H9 (cell line): ENCODE measurements at regions not wholly inside any gene's neighbourhood (a gene's known extent, or its start where the extent isn't known, plus 50 kb on each side); places are given as distances from the start of the nearest gene placed in this dataset.

ENCODE experiments used
- DNase-seq: peaks from one replicate; pipeline ENCODE4 v3.0.0-alpha.2; 2017
- H2AFZ ChIP-seq: one replicate; pipeline ENCODE4 v1.6.1; 2013; ENCODE audit warnings: mild to moderate bottlenecking, low read length, control low read depth, moderate library complexity
- H2AK5ac ChIP-seq: 2 replicates; pipeline ENCODE4 v1.6.1; 2013; ENCODE audit warnings: low read length, control low read depth, mixed read lengths; ENCODE audit not compliant: insufficient read length
- H2BK120ac ChIP-seq: one replicate; pipeline ENCODE4 v1.6.1; 2013; ENCODE audit warnings: low read depth, mild to moderate bottlenecking, low read length, control low read depth, inconsistent platforms; ENCODE audit not compliant: poor library complexity, severe bottlenecking
- H2BK12ac ChIP-seq: 2 replicates; pipeline ENCODE4 v1.6.1; 2013; ENCODE audit warnings: low read length, control low read depth, mixed read lengths, low read depth; ENCODE audit not compliant: insufficient read length
- H2BK15ac ChIP-seq: 2 replicates; pipeline ENCODE4 v1.6.1; 2013; ENCODE audit warnings: low read depth, low read length, control low read depth
- H2BK20ac ChIP-seq: one replicate; pipeline ENCODE4 v1.6.1; 2013; ENCODE audit warnings: low read depth, mild to moderate bottlenecking, low read length, control low read depth, inconsistent platforms; ENCODE audit not compliant: poor library complexity, severe bottlenecking
- H2BK5ac ChIP-seq: 2 replicates; pipeline ENCODE4 v1.6.1; 2013; ENCODE audit warnings: low read length, control low read depth, mixed read lengths; ENCODE audit not compliant: insufficient read length
- H3K14ac ChIP-seq: 2 replicates; pipeline ENCODE4 v1.6.1; 2013; ENCODE audit warnings: low read length, control low read depth; ENCODE audit not compliant: insufficient read depth
- H3K18ac ChIP-seq: 2 replicates; pipeline ENCODE4 v1.6.1; 2013; ENCODE audit warnings: low read depth, mild to moderate bottlenecking, mixed read lengths, low read length, control low read depth; ENCODE audit not compliant: insufficient read length
- H3K23ac ChIP-seq: 2 replicates; pipeline ENCODE4 v1.6.1; 2013; ENCODE audit warnings: low read length, control low read depth, mixed read lengths, low read depth; ENCODE audit not compliant: insufficient read length
- H3K23me2 ChIP-seq: 2 replicates; pipeline ENCODE4 v1.6.1; 2013; ENCODE audit warnings: low read depth, mild to moderate bottlenecking, mixed read lengths, low read length, control low read depth; ENCODE audit not compliant: insufficient read length, poor library complexity, severe bottlenecking
- H3K27ac ChIP-seq: 2 replicates; pipeline ENCODE4 v1.5.1; 2013; ENCODE audit warnings: low read length, control low read depth, mixed read lengths, low read depth; ENCODE audit not compliant: insufficient read length
- H3K27me3 ChIP-seq: 2 replicates; pipeline ENCODE4 v1.6.1; 2013; ENCODE audit warnings: low read length, control low read depth, inconsistent platforms; ENCODE audit not compliant: insufficient read depth
- H3K4ac ChIP-seq: 2 replicates; pipeline ENCODE4 v1.6.1; 2013; ENCODE audit warnings: low read depth, mild to moderate bottlenecking, control low read depth, inconsistent platforms, low read length, moderate library complexity
- H3K4me1 ChIP-seq: 2 replicates; pipeline ENCODE4 v1.6.1; 2013; ENCODE audit warnings: low read length, control low read depth, inconsistent platforms; ENCODE audit not compliant: insufficient read depth
- H3K4me2 ChIP-seq: 2 replicates; pipeline ENCODE4 v1.6.1; 2013; ENCODE audit warnings: low read length, control low read depth, mixed read lengths; ENCODE audit not compliant: insufficient read length, insufficient read depth
- H3K56ac ChIP-seq: 2 replicates; pipeline ENCODE4 v1.6.1; 2013; ENCODE audit warnings: low read depth, mild to moderate bottlenecking, mixed read lengths, low read length, control low read depth; ENCODE audit not compliant: insufficient read length
- H3K79me1 ChIP-seq: 2 replicates; pipeline ENCODE4 v1.6.1; 2013; ENCODE audit warnings: low read depth, mild to moderate bottlenecking, moderate library complexity, low read length, control low read depth, inconsistent platforms; ENCODE audit not compliant: insufficient read depth, poor library complexity, severe bottlenecking
- H3K79me2 ChIP-seq: 2 replicates; pipeline ENCODE4 v1.6.1; 2013; ENCODE audit warnings: low read length, control low read depth, inconsistent platforms; ENCODE audit not compliant: insufficient read depth
- H3K9ac ChIP-seq: 2 replicates; pipeline ENCODE4 v1.6.1; 2013; ENCODE audit warnings: low read length, control low read depth, mixed read lengths; ENCODE audit not compliant: insufficient read length; ENCODE audit errors: extremely low read depth
- H3K9me3 ChIP-seq: one replicate; pipeline ENCODE4 v1.6.1; 2013; ENCODE audit warnings: low read depth, low read length, inconsistent platforms; ENCODE audit not compliant: control insufficient read depth
- H3T11ph ChIP-seq: one replicate; pipeline ENCODE4 v1.6.1; 2013; ENCODE audit warnings: mild to moderate bottlenecking, low read length, control low read depth, inconsistent platforms
- H4K20me1 ChIP-seq: one replicate; pipeline ENCODE4 v1.6.1; 2013; ENCODE audit not compliant: control insufficient read depth, insufficient read length, insufficient read depth
- H4K5ac ChIP-seq: 2 replicates; pipeline ENCODE4 v1.6.1; 2013; ENCODE audit warnings: low read depth, mild to moderate bottlenecking, mixed read lengths, low read length, control low read depth; ENCODE audit not compliant: insufficient read length
- H4K8ac ChIP-seq: replicated peaks from 2 replicates; pipeline ENCODE4 v1.6.1; 2013; ENCODE audit warnings: low read length, control low read depth, mixed read lengths, low read depth; ENCODE audit not compliant: insufficient read length
- H4K91ac ChIP-seq: 2 replicates; pipeline ENCODE4 v1.6.1; 2013; ENCODE audit warnings: low read depth, mild to moderate bottlenecking, moderate library complexity, mixed read lengths, low read length, control low read depth; ENCODE audit not compliant: insufficient read length
- H3K27ac Mint-ChIP-seq, 3 experiments: 2 replicates in 2 of 3; 3 replicates in 1 of 3; pipeline ENCODE4 v1.8.0; 2020 to 2021; ENCODE audit warnings: mixed read lengths in 3 of 3, mild to moderate bottlenecking in 1 of 3, moderate library complexity in 1 of 3
- H3K27me3 Mint-ChIP-seq: 2 replicates; pipeline ENCODE4 v1.8.0; 2021; ENCODE audit warnings: low read depth, mild to moderate bottlenecking, moderate library complexity, mixed read lengths
- H3K36me3 Mint-ChIP-seq, 3 experiments: 2 replicates in 2 of 3; 3 replicates in 1 of 3; pipeline ENCODE4 v1.8.0; 2020 to 2021; ENCODE audit warnings: low read depth in 3 of 3, mixed read lengths in 3 of 3; ENCODE audit not compliant: insufficient read depth in 1 of 3
- H3K4me1 Mint-ChIP-seq, 2 experiments: 2 replicates each; pipeline ENCODE4 v1.8.0; 2020; ENCODE audit warnings: mixed read lengths in 2 of 2
- H3K4me3 Mint-ChIP-seq, 2 experiments: 2 replicates in 1 of 2; 3 replicates in 1 of 2; pipeline ENCODE4 v1.8.0; 2020 to 2021; ENCODE audit warnings: mild to moderate bottlenecking in 2 of 2, mixed read lengths in 2 of 2, moderate library complexity in 1 of 2
- H3K9me3 Mint-ChIP-seq, 2 experiments: 2 replicates in 1 of 2; 3 replicates in 1 of 2; pipeline ENCODE4 v1.8.0; 2020; ENCODE audit warnings: mild to moderate bottlenecking in 2 of 2, mixed read lengths in 2 of 2, moderate library complexity in 1 of 2
- WGBS: extraction: QIAGEN DNeasy Blood & Tissue Kit; methylation state at CpG from one replicate; pipeline ENCODE4 v1.1.7; 2013; ENCODE audit warnings: missing lambda C conversion rate, low lambda C conversion rate, mixed read lengths; ENCODE audit not compliant: insufficient read length; ENCODE audit errors: extremely low coverage; 5-methylcytosine and 5-hydroxymethylcytosine counted together
- TF ChIP-seq, protein P1 (sequence below): fragments of 200-600 bp; sonication (generic); conservative IDR thresholded peaks from 3 replicates; pipeline ENCODE4 v1.8.0; 2021; ENCODE audit warnings: antibody characterized with exemption, mild to moderate bottlenecking

GRCh38 chr18:75120521-75120920 lies 88.4 kb downstream of the PTGR3 start:
- TF ChIP-seq, protein P1, sequence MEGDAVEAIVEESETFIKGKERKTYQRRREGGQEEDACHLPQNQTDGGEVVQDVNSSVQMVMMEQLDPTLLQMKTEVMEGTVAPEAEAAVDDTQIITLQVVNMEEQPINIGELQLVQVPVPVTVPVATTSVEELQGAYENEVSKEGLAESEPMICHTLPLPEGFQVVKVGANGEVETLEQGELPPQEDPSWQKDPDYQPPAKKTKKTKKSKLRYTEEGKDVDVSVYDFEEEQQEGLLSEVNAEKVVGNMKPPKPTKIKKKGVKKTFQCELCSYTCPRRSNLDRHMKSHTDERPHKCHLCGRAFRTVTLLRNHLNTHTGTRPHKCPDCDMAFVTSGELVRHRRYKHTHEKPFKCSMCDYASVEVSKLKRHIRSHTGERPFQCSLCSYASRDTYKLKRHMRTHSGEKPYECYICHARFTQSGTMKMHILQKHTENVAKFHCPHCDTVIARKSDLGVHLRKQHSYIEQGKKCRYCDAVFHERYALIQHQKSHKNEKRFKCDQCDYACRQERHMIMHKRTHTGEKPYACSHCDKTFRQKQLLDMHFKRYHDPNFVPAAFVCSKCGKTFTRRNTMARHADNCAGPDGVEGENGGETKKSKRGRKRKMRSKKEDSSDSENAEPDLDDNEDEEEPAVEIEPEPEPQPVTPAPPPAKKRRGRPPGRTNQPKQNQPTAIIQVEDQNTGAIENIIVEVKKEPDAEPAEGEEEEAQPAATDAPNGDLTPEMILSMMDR = no peak
- H3K4me2 ChIP-seq = no peak overlapping the region
- Mint-ChIP-seq H3K4me1 (no peaks in the 10 kb centered on the region), H3K27ac (no peak overlapping the region), H3K9me3 (no peaks in the 10 kb centered on the region), H3K27me3 (no peaks in the 10 kb centered on the region; the same call in 1 of the 2 replicates), H3K4me3 (no peak overlapping the region), H3K36me3 (no peaks in the 10 kb centered on the region; a peak in 1 of 7 replicates)
- H4K8ac ChIP-seq = no peak overlapping the region
- no peak overlapping the region for H3K18ac ChIP-seq
- no peak overlapping the region for H3K27ac ChIP-seq
- no peak overlapping the region for H2AK5ac ChIP-seq
- H3K23me2 ChIP-seq = no peaks in the 10 kb centered on the region
- H3K4ac ChIP-seq = no peak overlapping the region
- no peak overlapping the region for H3T11ph ChIP-seq
- no peak overlapping the region for H3K14ac ChIP-seq
- H3K9me3 ChIP-seq = no peaks in the 10 kb centered on the region
- H3K79me2 ChIP-seq = no peaks in the 10 kb centered on the region
- no peak overlapping the region for H2BK12ac ChIP-seq
- H4K5ac ChIP-seq = no peak overlapping the region
- no peaks in the 10 kb centered on the region for H3K4me1 ChIP-seq
- H4K20me1 ChIP-seq = no peaks in the 10 kb centered on the region
- no peak overlapping the region for H2BK15ac ChIP-seq
- no peak overlapping the region for H2BK120ac ChIP-seq
- no peak overlapping the region for H3K23ac ChIP-seq
- no peak overlapping the region for H2AFZ ChIP-seq
- H3K79me1 ChIP-seq = no peaks in the 10 kb centered on the region
- no CpG with 5 or more reads among the region's 13 CpGs for WGBS
- H2BK5ac ChIP-seq = no peak overlapping the region
- H4K91ac ChIP-seq = no peak overlapping the region
- no peak for DNase-seq
- no peak overlapping the region for H3K56ac ChIP-seq
- H2BK20ac ChIP-seq = no peak overlapping the region
- H3K9ac ChIP-seq = no peak overlapping the region
- H3K27me3 ChIP-seq = no peaks in the 10 kb centered on the region
